ENCODE measurements at regions not wholly inside any gene's neighbourhood (a gene's known extent, or its start where the extent isn't known, plus 50 kb on each side); places are given as distances from the start of the nearest gene placed in this dataset.

DNA sequence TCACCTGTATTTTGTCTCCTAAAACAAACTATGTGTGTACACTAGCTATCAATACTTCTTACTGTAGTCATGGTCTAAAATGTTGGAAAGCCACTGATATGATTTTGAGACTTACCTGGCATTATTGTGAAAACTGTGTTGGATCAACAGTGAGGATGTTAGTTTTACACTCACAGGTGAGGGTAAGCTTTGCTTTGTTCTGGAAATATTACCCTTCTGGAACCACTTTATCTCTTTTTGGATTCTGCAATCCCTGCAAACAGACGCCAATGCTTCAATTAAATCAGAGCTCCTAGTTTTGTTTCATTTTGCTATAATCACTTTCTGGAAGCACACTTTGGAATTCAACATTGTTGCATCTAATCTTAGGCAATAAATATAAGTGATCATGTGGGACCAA is 223.3 kb downstream of the RPS29 start:
- Histone ChIP-seq H3K4me1 (ENCODE audit: insufficient read depth) (peaks cover 3% of the 10 kb centered on the region), H3K27ac (no peak overlapping the region), H3K4me3 (no peak overlapping the region), H3K27me3 (no peaks in the 10 kb centered on the region), H3K36me3 (no peaks in the 10 kb centered on the region), H3K9me3 (no peaks in the 10 kb centered on the region)
- TF ChIP-seq POLR2A (IDR thresholded peaks at IDR 0.05) (no peak), EP300 (IDR thresholded peaks at IDR 0.05) (no peak)
- TF ChIP-seq, protein P1, sequence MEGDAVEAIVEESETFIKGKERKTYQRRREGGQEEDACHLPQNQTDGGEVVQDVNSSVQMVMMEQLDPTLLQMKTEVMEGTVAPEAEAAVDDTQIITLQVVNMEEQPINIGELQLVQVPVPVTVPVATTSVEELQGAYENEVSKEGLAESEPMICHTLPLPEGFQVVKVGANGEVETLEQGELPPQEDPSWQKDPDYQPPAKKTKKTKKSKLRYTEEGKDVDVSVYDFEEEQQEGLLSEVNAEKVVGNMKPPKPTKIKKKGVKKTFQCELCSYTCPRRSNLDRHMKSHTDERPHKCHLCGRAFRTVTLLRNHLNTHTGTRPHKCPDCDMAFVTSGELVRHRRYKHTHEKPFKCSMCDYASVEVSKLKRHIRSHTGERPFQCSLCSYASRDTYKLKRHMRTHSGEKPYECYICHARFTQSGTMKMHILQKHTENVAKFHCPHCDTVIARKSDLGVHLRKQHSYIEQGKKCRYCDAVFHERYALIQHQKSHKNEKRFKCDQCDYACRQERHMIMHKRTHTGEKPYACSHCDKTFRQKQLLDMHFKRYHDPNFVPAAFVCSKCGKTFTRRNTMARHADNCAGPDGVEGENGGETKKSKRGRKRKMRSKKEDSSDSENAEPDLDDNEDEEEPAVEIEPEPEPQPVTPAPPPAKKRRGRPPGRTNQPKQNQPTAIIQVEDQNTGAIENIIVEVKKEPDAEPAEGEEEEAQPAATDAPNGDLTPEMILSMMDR (IDR thresholded peaks at IDR 0.05), result no peak
- 18 to 35% (median 34%) methylated on average over 1 of the region's 1 CpG for WGBS, 3 donors
- intact Hi-C loops (cut with DNase I), result no loop called here
- no peak for DNase-seq

DNA sequence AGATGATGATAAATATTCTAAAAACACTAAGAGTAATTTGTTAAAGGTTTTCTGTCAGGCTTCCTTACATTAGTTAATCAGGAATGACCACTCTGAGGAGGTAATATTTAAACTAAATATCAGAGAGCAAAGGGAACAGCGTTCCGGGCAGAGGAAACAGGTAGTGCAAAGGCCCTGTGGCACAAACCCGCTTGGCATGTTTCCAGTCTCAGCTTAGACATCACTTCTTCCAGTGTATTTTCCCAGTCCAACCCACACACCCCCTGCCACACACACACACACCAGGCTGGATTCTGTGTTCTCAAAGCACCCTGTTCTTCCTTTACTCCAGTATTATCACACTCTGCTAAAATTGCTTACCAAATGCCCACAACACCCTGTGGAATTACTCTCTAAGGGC is 247.1 kb downstream of the RPS29 start:
- TF ChIP-seq, protein P1 (IDR thresholded peaks at IDR 0.05), result no peak
- TF ChIP-seq POLR2A (IDR thresholded peaks at IDR 0.05) (no peak), EP300 (IDR thresholded peaks at IDR 0.05) (no peak)
- Histone ChIP-seq H3K27ac (no peak overlapping the region), H3K4me1 (ENCODE audit: insufficient read depth) (no peaks in the 10 kb centered on the region), H3K4me3 (no peak overlapping the region), H3K9me3 (no peaks in the 10 kb centered on the region), H3K27me3 (no peaks in the 10 kb centered on the region), H3K36me3 (no peaks in the 10 kb centered on the region)
- intact Hi-C loops (cut with DNase I), result no loop called here
- WGBS, 3 donors, result 93 to 95% (median 93%) methylated on average over 3 of the region's 3 CpGs
- DNase-seq, result no peak

DNA sequence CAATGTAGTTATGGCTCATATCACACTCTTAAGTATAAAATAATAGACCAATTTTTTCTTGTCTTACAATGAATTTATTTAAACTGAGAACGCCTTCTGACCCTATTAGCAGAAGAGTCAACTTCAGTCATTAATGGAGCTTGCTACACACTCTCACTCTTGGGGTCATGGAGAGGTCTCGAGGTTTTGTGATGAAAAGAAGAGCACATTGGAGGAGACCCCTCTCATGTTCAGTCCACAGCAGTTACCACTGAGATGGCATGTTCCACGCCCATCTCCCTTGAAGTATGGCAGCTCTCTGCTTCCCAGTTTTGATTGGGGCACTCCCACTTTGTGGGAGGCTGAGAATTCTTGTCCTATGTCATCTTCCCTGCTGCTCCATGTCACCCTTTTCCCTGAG is 266.4 kb downstream of the RPS29 start:
- H3K9me3 ChIP-seq, result no peaks in the 10 kb centered on the region
- H3K27ac ChIP-seq, result no peak overlapping the region
- no peaks in the 10 kb centered on the region for H3K4me1 ChIP-seq (ENCODE audit: insufficient read depth)
- no peak overlapping the region for H3K4me3 ChIP-seq
- TF ChIP-seq EP300 (IDR thresholded peaks at IDR 0.05) (no peak), POLR2A (IDR thresholded peaks at IDR 0.05) (no peak)
- TF ChIP-seq, protein P1 (IDR thresholded peaks at IDR 0.05), result no peak
- WGBS, 3 donors, result 81 to 87% (median 82%) methylated on average over 3 of the region's 3 CpGs
- intact Hi-C loops (cut with DNase I), result no loop called here
- no peaks in the 10 kb centered on the region for H3K36me3 ChIP-seq
- no peak for DNase-seq
- H3K27me3 ChIP-seq, result no peaks in the 10 kb centered on the region

DNA sequence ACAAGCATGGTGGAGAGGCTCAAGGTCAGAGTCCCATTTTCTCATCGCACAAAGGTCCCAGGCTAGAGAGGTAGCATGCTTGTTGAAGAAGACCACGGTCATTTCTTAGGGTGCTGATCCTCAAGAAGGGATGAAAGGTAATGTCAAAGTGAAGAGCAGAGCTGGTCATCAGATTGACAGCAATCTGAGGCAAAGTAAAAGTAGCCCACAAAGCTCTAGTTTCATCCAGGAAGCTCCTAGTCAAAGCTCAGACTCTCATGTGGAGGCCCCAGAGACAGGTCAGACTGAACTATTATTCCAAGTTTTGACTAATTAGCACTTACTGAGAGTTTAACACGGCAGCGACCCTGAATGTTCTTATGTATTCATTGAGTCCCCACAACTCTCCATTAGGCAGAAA is 270.6 kb downstream of the RPS29 start:
- intact Hi-C loops (cut with DNase I), result no loop called here
- 63 to 78% (median 70%) methylated on average over 4 of the region's 4 CpGs for WGBS, 3 donors

More for the DNA sequence above, 270.6 kb downstream of the RPS29 start:
- no peak overlapping the region for H3K4me3 ChIP-seq
- no peak for DNase-seq
- H3K36me3 ChIP-seq, result no peaks in the 10 kb centered on the region
- TF ChIP-seq EP300 (IDR thresholded peaks at IDR 0.05) (no peak), POLR2A (IDR thresholded peaks at IDR 0.05) (no peak)
- TF ChIP-seq, protein P1 (IDR thresholded peaks at IDR 0.05), result no peak
- no peaks in the 10 kb centered on the region for H3K9me3 ChIP-seq
- no peak overlapping the region for H3K27ac ChIP-seq
- H3K27me3 ChIP-seq, result no peaks in the 10 kb centered on the region
- no peaks in the 10 kb centered on the region for H3K4me1 ChIP-seq (ENCODE audit: insufficient read depth)

Measured in ovary (tissue), 7 donors.